A673 (cell line): ENCODE measurements at regions not wholly inside any gene's neighbourhood (a gene's known extent, or its start where the extent isn't known, plus 50 kb on each side); places are given as distances from the start of the nearest gene placed in this dataset.

Source experiments
- BruUV-seq: library from RNA; stranded (reverse); fragments of 400-500 nt; replicated peaks from 2 replicates; lab custom pipeline; 2021; lab: Mats Ljungman, UMichigan
- CTCF ChIA-PET: fragments of 300-600 bp; sonication (Branson Sonifier 250); formaldehyde crosslinking; loops from one replicate; lab custom pipeline; 2022; ENCODE audit warnings: antibody characterized with exemption; lab: Charles Lee
- POLR2A ChIA-PET: fragments of 300-600 bp; sonication (Branson Sonifier 250); formaldehyde crosslinking; loops from one replicate; lab custom pipeline; 2022; ENCODE audit warnings: antibody characterized with exemption; ENCODE audit not compliant: low non-redundant PET; lab: Charles Lee
- DNase-seq: peaks from one replicate; pipeline ENCODE4 v3.0.0-alpha.2; 2015; ENCODE audit warnings: low spot score
- H3K27ac ChIP-seq: fragments of 200-600 bp; sonication (generic); 2 replicates; pipeline ENCODE4 v1.5.1; 2016; ENCODE audit warnings: mixed run types, low read depth, mild to moderate bottlenecking, mixed read lengths, antibody characterized with exemption, low read length; ENCODE audit not compliant: poor library complexity, severe bottlenecking
- H3K27me3 ChIP-seq: fragments of 200-600 bp; sonication (generic); replicated peaks from 2 replicates; pipeline ENCODE4 v1.6.1; 2017; ENCODE audit warnings: mixed run types, low read depth, mild to moderate bottlenecking, mixed read lengths, antibody characterized with exemption, low read length; ENCODE audit not compliant: insufficient read depth, poor library complexity
- H3K36me3 ChIP-seq: fragments of 200-600 bp; sonication (generic); 2 replicates; pipeline ENCODE4 v1.6.1; 2016; ENCODE audit warnings: mixed run types, mild to moderate bottlenecking, mixed read lengths, antibody characterized with exemption, low read length; ENCODE audit not compliant: insufficient read depth, poor library complexity, severe bottlenecking
- H3K4me1 ChIP-seq: fragments of 200-600 bp; sonication (generic); 2 replicates; pipeline ENCODE4 v1.6.1; 2017; ENCODE audit warnings: mixed run types, mild to moderate bottlenecking, mixed read lengths, antibody characterized with exemption, low read length; ENCODE audit not compliant: insufficient read depth, poor library complexity, severe bottlenecking
- H3K4me3 ChIP-seq: fragments of 200-600 bp; sonication (generic); 2 replicates; pipeline ENCODE4 v1.5.1; 2016; ENCODE audit warnings: low read depth, mixed run types, mild to moderate bottlenecking, mixed read lengths, low read length; ENCODE audit not compliant: poor library complexity, severe bottlenecking
- H3K9me3 ChIP-seq: fragments of 200-600 bp; sonication (generic); 2 replicates; pipeline ENCODE4 v1.6.1; 2016; ENCODE audit warnings: mixed run types, low read depth, mild to moderate bottlenecking, mixed read lengths, antibody characterized with exemption, low read length; ENCODE audit not compliant: poor library complexity, severe bottlenecking
- EZH2 ChIP-seq: fragments of 200-600 bp; sonication (generic); IDR thresholded peaks from 2 replicates; pipeline ENCODE4 v1.6.1; 2017; ENCODE audit warnings: borderline replicate concordance, low read depth, mild to moderate bottlenecking, mixed read lengths, antibody characterized with exemption, low read length; ENCODE audit not compliant: poor library complexity, severe bottlenecking
- intact Hi-C: fragments of 100-400 bp; cut with micrococcal nuclease; formaldehyde crosslinking; loops from one replicate; pipeline ENCODE4 v1.10.0; 2022; ENCODE audit not compliant: unreplicated experiment
- TF ChIP-seq, protein P1 (sequence below): fragments of 300-800, 200-600 bp; sonication (generic); conservative IDR thresholded peaks from 2 replicates; pipeline ENCODE4 v1.5.1; 2017; ENCODE audit warnings: low read depth, mild to moderate bottlenecking, antibody characterized with exemption, low read length, moderate library complexity, mixed read lengths

- ChIA-PET CTCF (no interaction called here), POLR2A (interaction anchor here (0.7 kb wide), 1 partner anchor 49 kb away, joined by 4 read pairs; no protein-coding TSS in a partner anchor)
- BruUV-seq: no TSS peak
- intact Hi-C loops: loop anchor here (5.0 kb wide), 3 partner anchors 100 to 475 kb away; no protein-coding TSS in a partner anchor
- Histone ChIP-seq H3K4me1 (peaks cover 8% of the 10 kb centered on the region), H3K9me3 (no peaks in the 10 kb centered on the region), H3K4me3 (no peak overlapping the region), H3K36me3 (no peaks in the 10 kb centered on the region), H3K27me3 (no peaks in the 10 kb centered on the region), H3K27ac (no peak overlapping the region)
- no peak for DNase-seq
- TF ChIP-seq EZH2: no peak
- TF ChIP-seq, protein P1, sequence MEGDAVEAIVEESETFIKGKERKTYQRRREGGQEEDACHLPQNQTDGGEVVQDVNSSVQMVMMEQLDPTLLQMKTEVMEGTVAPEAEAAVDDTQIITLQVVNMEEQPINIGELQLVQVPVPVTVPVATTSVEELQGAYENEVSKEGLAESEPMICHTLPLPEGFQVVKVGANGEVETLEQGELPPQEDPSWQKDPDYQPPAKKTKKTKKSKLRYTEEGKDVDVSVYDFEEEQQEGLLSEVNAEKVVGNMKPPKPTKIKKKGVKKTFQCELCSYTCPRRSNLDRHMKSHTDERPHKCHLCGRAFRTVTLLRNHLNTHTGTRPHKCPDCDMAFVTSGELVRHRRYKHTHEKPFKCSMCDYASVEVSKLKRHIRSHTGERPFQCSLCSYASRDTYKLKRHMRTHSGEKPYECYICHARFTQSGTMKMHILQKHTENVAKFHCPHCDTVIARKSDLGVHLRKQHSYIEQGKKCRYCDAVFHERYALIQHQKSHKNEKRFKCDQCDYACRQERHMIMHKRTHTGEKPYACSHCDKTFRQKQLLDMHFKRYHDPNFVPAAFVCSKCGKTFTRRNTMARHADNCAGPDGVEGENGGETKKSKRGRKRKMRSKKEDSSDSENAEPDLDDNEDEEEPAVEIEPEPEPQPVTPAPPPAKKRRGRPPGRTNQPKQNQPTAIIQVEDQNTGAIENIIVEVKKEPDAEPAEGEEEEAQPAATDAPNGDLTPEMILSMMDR: no peak
Measured at GRCh38 chr1:89457046-89457445, 67.6 kb upstream of the LRRC8B start.

DNA sequence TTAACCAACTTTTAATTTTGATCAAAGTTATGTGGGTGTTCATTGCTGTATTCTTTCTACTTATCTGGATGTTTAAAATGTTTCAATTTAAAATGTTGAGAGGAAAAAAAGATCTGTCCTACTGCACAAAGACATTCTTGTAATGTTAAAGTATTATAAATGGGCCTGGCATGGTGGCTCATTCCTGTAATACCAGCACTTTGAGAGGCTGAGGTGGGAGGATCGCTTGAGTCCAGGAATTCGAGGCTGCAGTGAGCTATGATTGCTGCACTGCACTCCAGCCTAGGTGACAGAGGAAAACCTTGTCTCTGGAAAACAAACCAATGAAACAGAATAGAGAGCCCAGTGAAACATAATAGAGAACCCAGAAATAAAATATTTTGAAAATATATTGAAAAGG lies 65.5 kb upstream of the LRRC8B start:
- Histone ChIP-seq H3K36me3 (no peaks in the 10 kb centered on the region), H3K27me3 (no peaks in the 10 kb centered on the region), H3K9me3 (no peaks in the 10 kb centered on the region), H3K4me1 (peaks cover 8% of the 10 kb centered on the region), H3K27ac (no peak overlapping the region), H3K4me3 (no peak overlapping the region)
- ChIA-PET POLR2A (no interaction called here), CTCF (no interaction called here)
- intact Hi-C loops: loop anchor here (5.0 kb wide), 3 partner anchors 102 to 477 kb away; no protein-coding TSS in a partner anchor
- BruUV-seq: no TSS peak
- TF ChIP-seq, protein P1: no peak
- no peak for TF ChIP-seq EZH2
- no peak for DNase-seq

DNA sequence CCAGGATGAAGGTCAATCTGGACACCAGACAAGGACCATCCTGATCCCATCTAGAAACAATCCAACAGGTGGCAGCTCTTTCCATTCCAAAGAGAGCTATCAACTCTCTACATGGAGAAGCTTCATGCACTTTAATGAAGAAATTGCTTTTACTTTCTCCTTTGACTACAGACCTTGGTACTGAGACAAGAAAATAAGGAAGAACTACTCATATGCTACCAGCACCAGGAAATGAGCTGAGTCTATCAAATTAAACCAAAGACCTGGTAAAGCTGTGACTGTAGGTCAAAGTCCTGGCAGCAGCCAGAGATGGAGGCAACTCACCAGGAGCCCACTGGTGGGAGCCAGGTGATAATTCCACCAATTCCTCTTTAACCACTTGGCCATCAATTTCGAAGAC lies 64.3 kb upstream of the LRRC8B start:
- no TSS peak for BruUV-seq
- CTCF ChIA-PET: no interaction called here
- H3K27ac ChIP-seq: no peak overlapping the region
- TF ChIP-seq EZH2: no peak
- TF ChIP-seq, protein P1: no peak
- peaks cover 8% of the 10 kb centered on the region for H3K4me1 ChIP-seq
- intact Hi-C loops: no loop called here
- no peaks in the 10 kb centered on the region for H3K9me3 ChIP-seq
- no peaks in the 10 kb centered on the region for H3K36me3 ChIP-seq
- POLR2A ChIA-PET: no interaction called here
- no peaks in the 10 kb centered on the region for H3K27me3 ChIP-seq
- no peak overlapping the region for H3K4me3 ChIP-seq
- DNase-seq: no peak
